ENCODE measurements at regions not wholly inside any gene's neighbourhood (a gene's known extent, or its start where the extent isn't known, plus 50 kb on each side); places are given as distances from the start of the nearest gene placed in this dataset.
"Not testable (repeated sequence)": the region's sequence is repeated elsewhere in the genome, so short reads cannot be mapped to it uniquely, and the experiment has no call there.

DNA sequence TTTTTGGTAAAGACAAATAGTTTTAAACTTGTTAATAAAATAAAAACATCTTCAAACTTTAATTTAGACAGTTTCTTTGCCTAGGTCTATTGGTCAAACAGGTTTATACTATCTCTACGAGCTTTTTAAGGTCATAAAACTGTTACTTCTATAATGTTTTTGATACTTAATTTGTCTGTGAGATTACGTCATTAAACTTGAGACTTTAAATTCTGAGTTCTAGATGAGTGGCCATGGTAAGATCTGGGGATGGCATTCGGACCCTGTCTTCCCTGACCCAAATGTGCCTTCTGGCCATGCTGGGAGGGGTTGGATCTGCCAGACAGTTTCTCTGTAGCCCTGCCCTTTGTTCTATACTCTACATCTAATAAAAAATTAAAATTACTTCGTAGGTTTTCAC lies 497.8 kb downstream of the TMEM135 start:
- no peak for DNase-seq

DNA sequence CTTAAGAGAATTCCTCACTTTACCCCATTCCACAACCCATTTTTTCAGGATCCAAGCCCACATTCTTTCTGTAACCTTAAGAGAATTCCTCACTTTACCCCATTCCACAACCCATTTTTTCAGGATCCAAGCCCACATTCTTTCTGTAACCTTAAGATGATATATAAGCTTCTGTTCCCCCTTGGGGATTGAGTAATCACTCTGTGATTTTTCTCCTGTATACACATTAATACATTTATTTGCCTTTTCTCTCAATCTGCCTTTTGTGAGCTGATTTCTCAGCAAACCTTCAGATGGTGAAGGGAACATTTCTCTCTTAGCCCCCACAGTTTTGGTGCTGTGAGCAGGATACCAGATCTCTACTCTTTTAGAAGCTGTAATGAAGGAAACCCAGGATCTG lies 494.1 kb downstream of the TMEM135 start:
- not testable (repeated sequence) for DNase-seq

DNA sequence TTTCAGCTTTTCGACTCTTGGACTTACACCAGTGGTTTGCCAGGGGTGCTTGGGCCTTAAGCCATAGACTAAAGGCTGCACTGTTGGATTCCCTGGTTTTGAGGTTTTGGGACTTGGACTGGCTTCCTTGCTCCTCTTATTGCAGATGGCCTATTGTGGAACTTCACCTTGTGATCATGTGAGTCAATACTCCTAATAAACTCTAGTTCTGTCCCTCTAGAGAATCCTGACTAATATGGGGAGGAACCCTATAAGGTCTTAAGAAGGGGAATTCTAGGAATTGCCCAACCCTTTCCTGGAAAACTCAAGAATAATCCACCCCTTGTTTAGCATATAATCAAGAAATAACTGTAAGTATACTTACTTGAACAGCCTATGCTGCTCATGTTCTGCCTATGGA lies 491.8 kb downstream of the TMEM135 start:
- DNase-seq = no peak

DNA sequence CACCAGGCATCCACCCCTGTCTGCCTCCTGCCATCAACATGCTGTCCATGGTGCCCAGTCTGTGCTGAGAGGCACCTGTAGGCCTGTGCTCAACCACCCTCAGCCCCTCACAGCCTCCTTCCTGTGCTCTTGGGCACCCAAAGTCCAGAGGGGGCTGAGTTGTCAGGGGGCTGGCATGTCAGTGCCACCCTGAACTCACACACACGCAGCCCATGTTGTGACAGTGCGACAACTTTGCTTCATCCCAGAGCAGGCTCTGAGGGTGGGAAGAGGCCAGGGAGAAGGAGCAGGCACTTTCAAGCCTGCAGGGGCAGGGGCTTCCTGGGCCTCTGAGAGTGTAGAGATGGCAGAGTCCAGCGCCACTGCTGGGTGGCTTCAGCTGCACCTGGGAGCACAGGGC lies 491.0 kb downstream of the TMEM135 start:
- DNase-seq = no peak

DNA sequence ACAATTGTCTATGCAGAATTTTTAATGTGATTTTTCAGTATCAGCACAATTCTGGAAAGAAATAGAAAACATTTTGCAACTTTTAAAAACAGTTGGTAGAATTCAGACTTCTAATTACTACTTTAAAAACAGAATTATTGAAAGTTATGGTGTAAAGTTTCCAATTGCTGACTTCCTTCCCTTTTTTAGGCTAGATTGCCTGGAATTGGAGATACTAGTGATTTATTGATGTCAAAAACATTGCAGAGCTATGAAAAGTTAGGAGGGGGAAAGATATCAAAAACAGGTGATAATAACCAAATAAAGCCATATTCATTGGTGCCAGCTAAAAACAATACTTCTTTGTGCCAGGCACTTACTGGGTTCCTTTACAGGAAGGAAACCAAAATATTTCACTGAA lies 485.5 kb downstream of the TMEM135 start:
- DNase-seq = no peak

DNA sequence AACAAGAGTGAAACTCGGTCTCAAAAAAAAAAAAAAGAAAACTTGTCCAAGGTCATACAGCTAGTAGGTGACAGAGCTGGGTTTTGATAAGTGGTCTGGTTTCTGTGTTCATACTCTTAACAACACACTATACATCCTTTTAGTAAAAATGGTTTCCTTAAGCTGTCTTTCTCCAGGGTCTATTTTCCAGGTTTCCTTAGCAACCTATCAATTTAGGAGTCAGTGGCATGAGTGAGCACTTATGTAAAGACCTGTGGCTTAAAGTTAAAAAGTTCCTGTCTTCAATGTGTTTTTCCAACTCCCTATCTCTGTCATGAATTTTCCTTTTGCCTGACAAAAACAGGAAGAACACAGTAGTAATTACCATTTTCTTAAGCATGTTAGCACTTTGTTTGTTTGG lies 480.5 kb downstream of the TMEM135 start:
- DNase-seq = no peak

DNA sequence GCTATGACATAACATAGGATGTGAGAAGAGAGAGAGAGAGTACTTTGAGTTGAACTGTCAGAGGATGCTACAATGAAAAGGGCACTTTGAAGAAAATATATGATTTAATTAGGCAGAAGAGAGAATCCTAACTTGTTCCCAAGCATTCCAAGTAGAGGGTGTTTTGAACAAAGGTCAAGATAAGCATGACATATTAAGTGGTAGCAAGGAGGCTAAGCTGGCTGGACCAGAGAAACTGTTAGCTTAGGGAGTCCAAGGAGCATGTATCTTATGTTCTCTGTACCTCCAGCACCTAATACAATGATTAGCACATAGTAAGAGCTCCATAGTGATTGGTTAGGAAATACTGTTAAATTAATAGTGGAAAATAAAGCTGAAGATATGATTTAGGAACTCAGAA lies 479.6 kb downstream of the TMEM135 start:
- DNase-seq = no peak

DNA sequence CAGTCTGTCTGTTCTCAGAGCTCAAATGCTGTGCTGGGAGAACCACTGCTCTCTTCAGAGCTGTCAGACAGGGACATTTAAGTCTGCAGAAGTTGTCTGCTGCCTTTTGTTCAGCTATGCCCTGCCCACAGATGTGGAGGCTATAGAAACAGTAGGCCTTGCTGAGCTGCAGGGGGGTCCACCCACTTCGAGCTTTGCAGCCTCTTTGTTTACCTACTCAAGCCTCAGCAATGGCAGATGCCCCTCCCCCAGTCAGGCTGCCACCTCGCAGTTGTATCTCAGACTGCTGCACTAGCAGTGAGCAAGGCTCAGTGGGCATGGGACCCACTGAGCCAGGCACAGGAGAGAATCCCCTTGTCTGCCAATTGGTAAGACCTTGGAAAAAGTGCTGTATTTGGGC lies 470.0 kb downstream of the TMEM135 start:
- not testable (repeated sequence) for DNase-seq

DNA sequence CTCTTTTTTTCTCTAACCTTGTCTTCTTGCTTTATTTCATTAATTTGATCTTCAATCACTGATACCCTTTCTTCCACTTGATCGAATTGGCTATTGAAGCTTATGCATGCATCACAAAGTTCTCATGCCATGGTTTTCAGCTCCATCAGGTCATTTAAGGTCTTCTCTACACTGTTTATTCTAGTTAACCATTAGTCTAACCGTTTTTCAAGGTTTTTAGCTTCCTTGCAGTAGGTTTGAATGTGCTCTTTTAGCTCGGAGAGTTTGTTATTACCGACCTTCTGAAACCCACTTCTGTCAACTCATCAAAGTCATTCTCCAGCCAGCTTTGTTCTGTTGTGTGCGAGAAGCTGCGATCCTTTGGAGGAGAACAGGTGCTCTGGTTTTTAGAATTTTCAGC lies 469.2 kb downstream of the TMEM135 start:
- not testable (repeated sequence) for DNase-seq

DNA sequence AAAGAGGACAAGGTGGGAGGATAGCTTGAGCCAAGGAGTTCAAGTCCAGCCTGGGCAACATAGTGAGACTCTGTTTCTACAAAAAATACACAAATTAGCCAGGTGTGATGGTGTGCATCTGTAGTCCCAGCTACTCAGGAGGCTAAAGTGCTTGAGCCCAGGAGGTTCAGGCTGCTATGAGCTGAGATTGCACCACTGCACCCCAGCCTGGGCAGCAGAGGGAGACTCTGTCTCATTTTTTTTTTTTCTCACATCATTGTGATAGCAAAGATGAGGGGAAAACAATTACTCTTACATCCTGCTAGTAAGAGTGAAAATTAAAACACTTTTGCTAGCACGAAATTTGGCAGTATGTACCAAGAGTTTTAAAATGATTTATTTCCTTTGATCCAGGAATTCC lies 463.7 kb downstream of the TMEM135 start:
- DNase-seq = no peak

DNA sequence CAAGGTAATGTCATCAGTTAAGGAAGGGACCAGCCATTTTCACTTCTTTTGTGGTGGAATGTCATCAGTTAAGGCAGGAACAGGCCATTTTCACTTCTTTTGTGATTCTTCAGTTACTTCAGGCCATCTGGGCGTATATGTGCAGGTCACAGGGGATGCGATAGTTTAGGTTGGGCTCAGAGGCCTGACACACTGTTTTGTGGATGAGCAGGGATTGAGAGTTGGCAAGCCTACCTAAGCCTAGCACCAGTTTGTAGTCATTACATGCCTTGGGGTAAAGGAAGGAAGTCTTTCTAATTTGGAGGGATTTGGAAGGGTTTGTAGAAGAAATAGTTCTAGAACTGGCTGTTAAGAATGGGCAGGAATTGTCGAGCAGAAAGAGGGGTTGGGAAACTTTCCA lies 457.2 kb downstream of the TMEM135 start:
- DNase-seq = not testable (repeated sequence)

DNA sequence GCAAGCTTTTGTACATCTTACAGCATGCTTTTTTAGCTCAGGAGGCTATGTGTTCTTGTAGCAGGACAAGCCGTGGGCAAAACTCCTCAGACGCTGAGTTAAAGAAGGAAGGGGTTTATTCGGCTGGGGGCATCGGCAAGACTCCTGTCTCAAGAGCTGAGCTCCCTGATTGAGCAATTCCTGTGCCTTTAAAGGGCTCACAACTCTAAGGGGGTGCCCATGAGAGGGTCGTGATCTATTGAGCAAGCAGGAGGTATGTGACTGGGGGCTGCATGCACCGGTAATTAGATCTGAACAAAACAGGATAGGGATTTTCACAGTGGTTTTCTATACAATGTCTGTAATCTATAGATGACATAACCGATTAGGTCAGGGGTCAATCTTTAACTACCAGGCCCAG lies 456.3 kb downstream of the TMEM135 start:
- not testable (repeated sequence) for DNase-seq

DNA sequence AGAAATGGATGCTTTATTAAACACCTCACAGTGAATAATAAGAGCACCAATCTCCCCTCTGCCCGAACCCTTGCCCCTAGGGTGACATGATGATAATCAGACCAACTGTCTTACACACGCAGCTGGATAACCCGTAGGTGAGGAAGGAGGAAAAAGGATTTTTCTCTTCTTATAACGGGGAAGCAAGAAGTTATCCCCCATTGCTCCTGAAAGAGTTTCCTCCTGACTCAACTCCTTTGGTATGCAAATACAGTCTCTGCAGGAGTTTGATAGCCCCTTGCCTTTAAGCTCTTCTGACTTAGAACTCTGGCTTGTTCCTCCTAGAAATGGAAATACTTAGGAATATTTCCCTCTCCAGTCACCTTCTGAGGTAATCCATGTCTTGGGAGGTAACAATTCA lies 455.8 kb downstream of the TMEM135 start:
- no peak for DNase-seq

DNA sequence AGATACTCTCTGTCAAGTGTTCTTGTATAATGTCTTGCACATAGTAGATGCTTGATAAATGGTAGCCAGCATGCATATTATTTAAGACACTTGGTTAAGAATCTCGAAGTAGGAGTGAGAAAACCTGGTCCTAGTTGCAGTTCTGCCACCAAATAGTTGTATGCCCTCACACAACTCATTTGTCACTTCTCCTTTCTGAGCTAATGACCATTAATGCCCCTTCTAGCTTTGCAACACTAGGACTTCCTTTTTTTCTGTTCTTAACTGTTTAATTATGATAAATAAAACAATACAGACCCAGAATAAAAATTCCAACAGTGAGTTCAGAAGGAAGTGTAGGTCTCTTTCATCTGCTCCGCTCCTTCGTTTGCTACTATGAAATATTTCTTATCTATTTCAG lies 453.6 kb downstream of the TMEM135 start:
- DNase-seq = peak; percentile 4 to 14

DNA sequence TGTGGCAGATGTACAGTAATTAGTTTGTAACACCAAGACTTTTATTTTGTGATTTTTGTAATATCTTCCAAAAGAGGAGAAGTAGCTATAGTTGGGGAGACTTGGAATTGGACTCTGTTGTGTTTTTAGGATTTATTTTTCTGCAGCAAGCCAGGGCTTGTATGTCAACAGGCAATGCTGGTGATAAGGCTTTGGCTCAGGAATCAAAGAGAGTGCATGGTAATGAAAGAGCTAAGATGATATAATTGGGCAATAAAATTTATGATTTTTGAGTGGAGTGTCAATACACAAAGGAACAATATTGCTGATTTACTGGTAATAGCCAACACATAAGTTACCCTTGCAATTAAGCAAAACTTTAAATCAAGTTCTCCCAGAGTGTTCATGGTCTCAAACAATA lies 452.9 kb downstream of the TMEM135 start:
- DNase-seq = no peak

DNA sequence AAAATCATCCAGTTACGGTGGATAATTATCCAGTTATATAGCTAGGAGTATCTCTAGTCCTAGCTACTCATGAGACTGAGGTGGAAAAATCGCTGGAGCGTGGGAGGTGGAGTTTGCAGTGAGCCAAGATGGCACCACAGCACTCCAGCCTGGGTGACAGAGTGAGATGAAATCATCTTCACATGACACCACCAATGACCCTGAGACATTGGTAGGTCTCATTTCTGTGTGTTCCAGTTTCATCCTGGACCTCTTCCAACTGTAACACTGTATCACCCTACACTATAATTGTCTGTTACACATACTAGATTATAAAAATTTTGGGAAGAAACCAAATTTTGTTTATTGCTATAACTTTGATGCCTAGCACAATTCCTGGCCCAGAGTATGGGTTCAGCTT lies 446.8 kb downstream of the TMEM135 start:
- no peak for DNase-seq

DNA sequence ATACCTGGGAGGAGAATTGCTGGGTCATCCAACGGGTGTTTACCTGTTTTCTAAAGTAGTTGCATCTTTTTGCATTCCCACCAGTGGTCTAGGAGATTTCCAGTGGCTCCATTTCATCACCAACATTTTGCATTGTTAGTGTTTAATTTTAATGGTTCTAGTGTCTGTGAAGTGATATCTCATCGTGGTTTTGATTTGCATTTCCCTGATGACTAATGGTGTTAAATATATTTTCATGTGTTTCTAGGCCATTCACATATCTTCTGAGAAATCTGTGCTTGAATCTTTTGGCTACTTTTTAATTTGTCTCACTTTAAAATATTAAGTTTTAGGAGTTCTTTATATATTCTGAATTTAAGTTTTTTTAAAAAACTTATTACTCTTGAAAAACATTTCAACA lies 439.6 kb downstream of the TMEM135 start:
- DNase-seq = no peak

DNA sequence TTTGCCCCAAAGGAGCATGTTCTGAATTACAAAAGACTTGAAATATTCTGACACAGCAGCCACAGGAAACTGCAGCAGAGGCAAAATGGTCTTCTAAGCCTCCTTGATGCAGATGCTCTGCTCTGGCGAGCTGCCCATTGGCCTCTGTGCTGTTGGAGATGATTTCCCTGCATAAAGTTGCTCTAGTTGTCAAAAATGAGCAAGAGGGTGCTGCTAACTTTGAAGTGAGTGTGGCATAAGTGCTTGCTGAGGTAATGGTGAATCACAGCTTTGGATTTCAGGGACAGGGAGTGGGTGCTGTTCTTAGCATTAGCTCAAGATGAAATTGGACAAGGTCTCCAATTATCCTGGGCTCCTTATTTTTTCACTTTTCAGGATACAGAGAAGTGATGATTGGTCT lies 435.4 kb downstream of the TMEM135 start:
- no peak for DNase-seq

DNA sequence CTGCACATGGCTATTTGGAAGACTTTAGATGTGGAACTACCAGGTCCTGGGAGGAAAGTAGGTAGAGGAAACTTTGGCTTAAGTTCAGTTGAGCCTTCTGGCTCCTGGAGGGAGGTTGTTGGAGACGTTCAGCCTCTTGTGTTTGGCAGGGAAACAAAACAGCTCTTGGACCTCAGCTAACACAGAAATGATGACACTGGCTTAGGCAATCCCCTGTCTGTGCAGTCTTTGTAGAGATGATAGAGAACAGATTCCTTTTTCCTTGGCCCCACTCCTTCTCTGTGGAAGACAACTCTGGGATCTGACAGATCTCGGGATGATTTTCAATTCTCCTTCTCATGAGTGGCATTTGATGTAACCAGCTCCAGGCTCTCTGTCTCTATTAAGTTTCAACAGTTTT lies 428.5 kb downstream of the TMEM135 start:
- DNase-seq = no peak

DNA sequence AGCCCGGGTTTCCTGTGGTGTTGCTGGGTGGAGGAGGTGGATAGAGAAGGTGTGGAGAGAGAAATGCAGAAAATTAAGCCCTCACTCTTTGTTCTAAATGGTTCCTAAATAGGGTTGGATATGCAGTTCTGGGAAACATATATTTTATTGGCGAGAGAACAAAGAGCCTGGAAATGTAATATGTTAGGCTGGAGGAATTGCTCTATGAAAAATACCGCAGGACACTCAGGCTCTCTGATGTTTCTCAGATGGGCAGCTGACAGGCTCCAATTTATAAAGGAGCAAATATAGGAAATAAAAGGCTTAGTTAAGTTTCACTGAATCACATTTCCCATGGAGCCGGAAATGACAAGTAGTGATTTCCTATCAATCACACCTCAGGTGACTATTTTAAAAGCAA lies 428.0 kb downstream of the TMEM135 start:
- no peak for DNase-seq

DNA sequence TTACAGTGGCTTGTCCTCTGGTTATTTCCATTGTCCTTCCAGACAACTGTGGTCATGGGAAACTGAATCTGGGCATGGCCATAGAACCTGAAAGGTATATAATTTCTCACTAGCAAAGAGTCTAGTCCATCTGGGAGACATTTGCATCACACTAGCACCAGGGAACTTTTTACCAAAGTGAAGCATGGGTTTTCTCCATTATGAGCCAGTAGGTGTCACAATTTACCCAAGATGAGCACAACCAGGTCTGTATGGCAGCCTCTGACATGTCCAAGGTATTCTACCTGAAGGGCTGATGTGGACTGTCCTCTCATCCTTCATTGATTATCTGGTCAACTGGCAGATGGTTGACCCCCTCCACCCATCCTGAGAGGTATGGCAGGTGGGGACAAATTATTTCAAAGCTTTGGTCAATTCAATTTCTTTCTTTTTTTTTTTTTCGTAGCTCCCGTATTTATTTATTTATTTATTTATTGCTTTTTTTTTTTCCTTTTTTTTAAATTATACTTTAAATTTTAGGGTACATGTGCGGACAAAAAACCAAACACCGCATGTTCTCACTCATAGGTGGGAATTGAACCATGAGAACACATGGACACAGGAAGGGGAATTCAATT lies 425.9 kb downstream of the TMEM135 start:
- no peak for DNase-seq

DNA sequence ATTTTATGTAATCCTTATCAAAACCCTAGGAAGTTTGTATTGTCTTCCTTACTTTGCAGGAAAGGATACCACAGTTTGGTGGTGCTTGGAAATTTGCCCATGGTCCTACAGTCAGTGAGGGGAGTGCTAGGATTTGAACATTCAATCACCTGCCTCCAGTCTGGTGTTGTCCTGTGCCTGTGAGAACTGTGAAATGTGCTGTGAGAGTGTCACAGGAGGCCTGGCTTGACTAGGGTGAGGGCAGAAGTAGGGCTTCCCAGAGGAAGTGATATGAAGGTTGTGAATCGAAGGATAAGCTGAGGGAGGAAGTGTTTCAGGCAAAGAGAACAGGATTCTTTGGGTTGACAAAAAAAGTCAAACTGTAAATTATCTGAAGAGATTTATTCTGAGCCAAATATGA lies 424.4 kb downstream of the TMEM135 start:
- DNase-seq = no peak

DNA sequence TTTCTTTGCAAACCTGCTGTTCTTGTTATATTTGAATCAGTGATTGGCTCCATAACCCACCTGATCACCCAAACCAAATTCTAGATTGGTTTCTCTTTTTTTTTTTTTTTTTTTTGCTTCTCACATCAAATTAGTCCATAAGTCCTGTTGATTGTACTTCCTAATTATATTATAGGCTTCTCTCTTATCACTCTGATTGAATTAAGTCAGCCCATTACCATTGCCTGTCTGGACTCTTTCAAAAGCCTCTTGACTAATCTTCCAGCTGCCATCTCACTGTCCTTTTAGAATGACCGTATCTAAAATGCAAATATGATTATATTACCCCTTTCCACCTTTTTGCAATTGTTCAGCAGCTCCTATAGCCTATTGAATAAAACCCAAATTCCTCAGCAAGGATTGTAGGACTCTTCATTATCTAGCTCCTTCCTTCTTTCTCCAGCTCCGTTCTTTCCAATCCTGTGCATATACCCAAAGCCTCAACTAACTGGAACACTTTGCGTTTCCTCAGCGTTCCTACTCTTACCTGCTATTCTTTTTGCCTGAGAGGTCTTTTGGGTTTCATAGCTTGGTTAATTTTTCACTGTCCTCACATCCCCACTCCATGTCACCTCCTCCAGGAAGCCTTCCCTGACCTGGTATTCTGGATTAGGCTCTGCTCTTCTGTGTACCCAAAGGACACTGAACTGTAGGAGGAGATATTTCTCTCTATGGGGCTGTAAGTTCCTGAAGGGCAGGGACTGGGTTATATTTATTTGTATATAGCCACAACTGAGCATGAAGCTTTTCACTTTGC lies 423.3 kb downstream of the TMEM135 start:
- no peak for DNase-seq

DNA sequence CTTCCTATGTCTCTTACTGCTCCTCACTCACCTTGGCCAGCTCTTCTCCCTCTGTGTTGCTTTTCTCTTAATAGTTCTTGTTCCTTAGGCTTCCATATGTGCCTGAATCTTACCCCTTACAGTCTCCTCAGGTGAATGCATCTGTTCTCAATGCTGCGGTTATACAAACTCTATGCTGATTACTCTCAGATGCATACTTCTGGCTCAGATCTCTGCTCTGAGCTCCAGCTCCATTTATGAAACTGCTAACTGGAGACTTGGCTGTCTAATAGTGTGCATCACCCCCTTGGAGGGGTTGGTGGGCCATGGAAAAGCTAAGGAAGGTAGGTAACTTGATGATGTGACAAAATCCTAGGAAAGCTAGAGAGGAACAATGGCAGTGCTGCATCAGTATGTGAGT lies 422.5 kb downstream of the TMEM135 start:
- DNase-seq = no peak

DNA sequence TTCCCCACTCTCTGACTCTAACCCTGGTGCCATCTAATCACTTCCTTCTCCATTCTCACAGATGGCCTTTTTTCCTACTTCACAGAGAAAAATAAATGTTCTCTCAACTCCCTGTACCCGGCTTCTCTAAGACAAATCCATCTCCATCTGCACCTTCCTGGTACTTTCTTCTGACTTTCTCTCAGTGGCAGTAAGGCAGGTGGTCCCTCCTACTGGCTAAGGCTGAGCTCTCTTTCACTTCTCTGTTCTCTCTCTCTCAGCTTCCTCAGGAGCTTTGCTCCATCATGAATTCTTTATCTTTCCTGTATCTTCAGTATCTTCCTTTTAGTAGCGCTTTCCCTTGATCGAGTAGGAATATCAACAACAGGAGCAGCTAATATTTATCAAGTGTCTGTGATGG lies 421.6 kb downstream of the TMEM135 start:
- DNase-seq = no peak

Data from inflammatory macrophage (primary cell).